Hepatocyte (in vitro differentiated cells): ENCODE measurements at regions not wholly inside any gene's neighbourhood (a gene's known extent, or its start where the extent isn't known, plus 50 kb on each side); places are given as distances from the start of the nearest gene placed in this dataset.

ENCODE experiments used
- CTCF ChIP-seq: fragments of 200-600 bp; sonication (generic); IDR thresholded peaks from 2 replicates; pipeline ENCODE4 v1.5.1; 2016; ENCODE audit warnings: antibody characterized with exemption, mild to moderate bottlenecking; ENCODE audit not compliant: poor library complexity
- EZH2 ChIP-seq: fragments of 200-600 bp; sonication (generic); IDR thresholded peaks from 2 replicates; pipeline ENCODE4 v1.6.1; 2016; ENCODE audit warnings: antibody characterized with exemption, mild to moderate bottlenecking, borderline replicate concordance
- EZH2phosphoT487 ChIP-seq: fragments of 200-600 bp; sonication (generic); IDR thresholded peaks from one replicate; pipeline ENCODE4 v1.6.1; 2018; ENCODE audit warnings: antibody characterized with exemption, mild to moderate bottlenecking, low read depth, moderate library complexity; ENCODE audit not compliant: unreplicated experiment, severe bottlenecking

GRCh38 chr6:169046483-169047192, 207.0 kb downstream of the THBS2 start:
- TF ChIP-seq CTCF (no peak), EZH2phosphoT487 (no peak), EZH2 (no peak)
